GM21786 (cell line): ENCODE measurements at regions not wholly inside any gene's neighbourhood (a gene's known extent, or its start where the extent isn't known, plus 50 kb on each side); places are given as distances from the start of the nearest gene placed in this dataset.
"Not testable (repeated sequence)": the region's sequence is repeated elsewhere in the genome, so short reads cannot be mapped to it uniquely, and the experiment has no call there.

Experiments used
- ATAC-seq: cut with Tn5 transposase; IDR thresholded peaks from one replicate; pipeline ENCODE4 v1.9.1; 2021; ENCODE audit not compliant: unreplicated experiment

GRCh38 chr6:132061381-132061780, 110.2 kb upstream of the CCN2 start:
- ATAC-seq, result no peak

DNA sequence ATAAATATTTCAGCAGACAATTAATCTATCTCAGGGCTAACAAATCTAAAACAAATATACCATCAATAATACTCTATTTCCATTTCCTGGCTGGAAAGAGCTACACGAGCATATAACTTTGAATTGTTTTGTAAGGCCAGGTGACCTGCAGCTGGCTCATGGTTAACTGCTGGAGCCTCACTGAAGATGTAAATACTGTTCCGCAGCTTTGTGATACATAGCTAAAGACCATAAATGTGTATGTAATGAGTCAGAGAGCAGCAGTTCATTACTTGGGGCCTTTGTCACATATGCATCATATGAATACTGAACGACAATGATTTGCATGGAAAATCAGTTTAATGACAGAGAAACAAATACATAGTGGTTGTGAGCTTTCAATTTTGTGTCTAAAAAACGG, 109.4 kb upstream of the CCN2 start:
- no peak for ATAC-seq

- ATAC-seq, result no peak
Observed at GRCh38 chr6:132058975-132059374, 107.8 kb upstream of the CCN2 start.

DNA sequence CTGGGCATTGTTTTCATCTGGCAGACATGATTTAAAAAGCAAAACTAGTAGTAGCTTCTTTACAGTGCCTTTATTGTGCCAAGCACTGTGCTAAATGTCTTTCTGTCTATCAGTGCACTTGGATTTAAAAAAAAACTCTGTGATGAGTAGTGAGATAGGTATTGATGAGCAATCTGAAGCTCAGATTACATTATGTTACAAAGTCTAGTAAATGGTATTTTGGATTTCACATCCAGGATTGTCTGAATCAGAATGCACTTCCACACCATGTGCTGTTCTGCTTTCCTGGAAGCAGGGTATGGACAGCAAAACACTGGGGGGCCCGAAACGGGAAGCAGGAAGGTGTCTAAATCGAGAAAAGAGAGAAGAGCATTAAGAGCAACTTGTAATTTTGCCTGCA, 103.4 kb upstream of the CCN2 start:
- ATAC-seq, result no peak

- ATAC-seq, result no peak
Observed at GRCh38 chr6:132053511-132053910, 102.3 kb upstream of the CCN2 start.

GRCh38 chr6:132052096-132052495, 100.9 kb upstream of the CCN2 start:
- ATAC-seq, result no peak

DNA sequence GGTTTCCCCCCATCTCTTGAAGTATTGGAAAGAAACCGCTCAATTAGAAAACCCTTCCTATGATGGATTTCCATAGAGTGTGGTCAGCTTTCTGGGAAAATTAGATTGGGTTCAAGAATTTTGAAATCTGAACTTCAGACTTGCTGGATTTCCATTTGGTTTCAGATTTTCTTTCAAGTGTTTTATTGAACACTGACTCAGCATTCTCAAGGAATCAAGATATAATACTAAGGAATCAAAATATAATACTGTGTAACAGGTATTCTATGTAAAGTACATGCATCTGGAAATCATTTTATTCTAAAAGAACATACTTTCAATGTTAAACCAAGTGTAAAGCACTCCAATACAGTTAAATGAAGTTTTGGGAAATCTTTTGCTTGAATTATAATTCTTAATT, 94.7 kb upstream of the CCN2 start:
- ATAC-seq, result no peak

GRCh38 chr6:132043148-132043547, 92.0 kb upstream of the CCN2 start:
- no peak for ATAC-seq

GRCh38 chr6:132041706-132042105, 90.5 kb upstream of the CCN2 start:
- no peak for ATAC-seq

DNA sequence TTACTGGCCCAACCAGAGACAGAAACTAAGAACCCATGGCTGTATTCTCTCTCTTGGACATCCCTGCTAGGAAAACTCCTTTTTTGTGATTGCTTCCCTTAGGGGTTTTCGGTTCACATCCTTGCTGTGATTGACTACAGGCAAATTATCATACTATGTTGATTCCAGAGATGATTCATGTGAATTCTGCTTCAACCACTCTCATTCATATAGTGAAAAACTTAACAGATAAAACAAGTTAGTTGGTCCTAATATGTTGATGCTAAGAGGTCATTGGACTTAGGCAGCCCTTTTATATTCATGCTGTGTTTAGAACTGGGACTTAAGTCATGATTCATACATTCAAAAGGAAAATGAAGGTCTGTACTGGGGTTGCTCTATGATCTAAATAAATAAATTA, 76.9 kb upstream of the CCN2 start:
- ATAC-seq, result no peak

GRCh38 chr6:132025468-132025867, 74.3 kb upstream of the CCN2 start:
- ATAC-seq, result no peak

DNA sequence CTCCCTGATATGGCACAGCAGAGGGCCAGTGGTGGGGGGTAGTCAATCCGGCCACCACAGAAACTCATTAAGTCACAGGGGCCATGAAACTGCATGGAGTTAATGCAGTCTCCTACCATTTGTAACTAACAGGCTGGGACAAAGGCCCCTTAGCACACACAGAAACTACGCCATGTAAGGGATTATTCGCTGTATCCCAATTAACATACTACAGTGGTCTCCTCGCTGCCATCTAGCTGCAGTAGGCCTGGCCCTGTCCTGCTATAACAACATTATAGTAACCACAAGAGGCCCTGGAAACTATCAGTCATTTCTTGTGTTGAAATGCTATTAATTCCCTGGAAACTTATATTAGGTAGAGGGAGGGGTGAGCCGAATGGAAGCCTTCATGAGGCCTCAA, 72.3 kb upstream of the CCN2 start:
- no peak for ATAC-seq

GRCh38 chr6:132021552-132022375, 70.6 kb upstream of the CCN2 start:
- ATAC-seq, result no peak

DNA sequence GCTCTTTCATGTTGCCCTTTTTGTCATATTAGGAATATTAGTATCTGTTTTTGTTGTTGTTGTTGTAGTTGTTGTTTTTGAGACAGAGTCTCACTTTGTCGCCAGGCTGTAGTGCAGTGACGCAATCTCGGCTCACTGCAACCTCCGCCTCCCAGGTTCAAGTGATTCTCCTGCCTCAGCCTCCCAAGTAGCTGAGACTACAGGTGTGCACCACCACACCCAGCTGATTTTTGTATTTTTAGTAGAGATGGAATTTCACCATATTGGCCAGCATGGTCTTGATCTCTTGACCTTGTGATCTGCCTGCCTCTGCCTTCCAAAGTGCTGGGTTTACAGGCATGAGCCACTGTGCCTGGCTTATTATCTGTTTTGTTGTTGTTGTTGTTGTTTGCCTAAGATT, 69.7 kb upstream of the CCN2 start:
- not testable (repeated sequence) for ATAC-seq

- ATAC-seq, result no peak
Observed at GRCh38 chr6:132020138-132020581, 69.0 kb upstream of the CCN2 start.

- ATAC-seq, result no peak
Observed at GRCh38 chr6:132019586-132019985, 68.4 kb upstream of the CCN2 start.

- no peak for ATAC-seq
Observed at GRCh38 chr6:132017942-132018341, 66.8 kb upstream of the CCN2 start.

GRCh38 chr6:132016396-132016795, 65.2 kb upstream of the CCN2 start:
- ATAC-seq, result no peak

GRCh38 chr6:132011582-132011981, 60.4 kb upstream of the CCN2 start:
- no peak for ATAC-seq

DNA sequence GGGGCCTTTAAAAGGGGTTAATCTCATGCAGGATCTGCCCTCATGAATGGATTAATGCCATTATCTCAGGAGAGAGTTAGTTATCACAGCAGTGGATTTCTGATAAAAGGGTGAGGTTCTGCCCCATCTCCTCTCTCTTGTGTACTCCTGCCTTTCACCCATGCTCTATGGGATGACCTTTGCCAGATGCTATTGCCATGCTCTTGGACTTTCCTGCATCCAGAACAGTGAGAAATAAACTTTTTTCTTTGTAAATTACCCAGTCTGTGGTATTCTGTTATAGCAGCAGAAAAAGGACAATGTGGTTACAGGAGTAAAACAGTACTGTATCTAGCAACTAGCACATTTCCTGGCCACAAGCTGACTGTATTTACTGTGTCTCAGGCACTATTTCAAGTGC, 58.0 kb upstream of the CCN2 start:
- ATAC-seq, result no peak

DNA sequence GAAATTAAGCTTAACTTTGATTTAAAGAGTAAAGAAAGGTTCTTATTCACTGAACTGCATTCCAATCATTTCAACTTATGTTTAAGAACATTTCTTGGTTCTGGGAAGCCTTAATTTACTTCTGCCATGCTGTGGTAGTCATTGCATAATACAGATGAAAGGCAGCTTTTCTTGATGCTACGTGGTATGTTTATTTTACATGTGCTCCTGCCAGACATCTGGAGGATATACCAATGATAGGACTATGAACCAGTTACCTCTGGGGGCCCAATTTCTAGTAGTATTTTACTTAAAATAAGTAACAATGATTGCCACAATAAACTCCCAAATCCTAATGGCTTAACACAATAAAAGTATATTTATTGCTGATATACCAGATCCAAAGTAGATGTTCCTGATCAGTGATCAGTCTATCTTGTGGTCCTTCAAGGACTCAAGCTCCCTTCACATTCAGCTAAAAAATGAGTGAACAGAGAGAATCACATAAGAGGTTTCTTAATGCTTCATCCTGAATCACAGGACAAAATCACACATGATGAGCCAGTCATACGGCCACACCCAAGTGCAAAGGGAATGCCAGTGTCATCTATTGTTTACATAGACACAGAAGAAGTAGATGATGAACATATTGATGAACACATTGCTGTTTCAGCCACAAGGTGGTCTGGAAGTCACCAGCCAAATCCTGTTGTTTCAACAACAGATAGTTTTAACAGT, 56.5 kb upstream of the CCN2 start:
- ATAC-seq, result no peak

DNA sequence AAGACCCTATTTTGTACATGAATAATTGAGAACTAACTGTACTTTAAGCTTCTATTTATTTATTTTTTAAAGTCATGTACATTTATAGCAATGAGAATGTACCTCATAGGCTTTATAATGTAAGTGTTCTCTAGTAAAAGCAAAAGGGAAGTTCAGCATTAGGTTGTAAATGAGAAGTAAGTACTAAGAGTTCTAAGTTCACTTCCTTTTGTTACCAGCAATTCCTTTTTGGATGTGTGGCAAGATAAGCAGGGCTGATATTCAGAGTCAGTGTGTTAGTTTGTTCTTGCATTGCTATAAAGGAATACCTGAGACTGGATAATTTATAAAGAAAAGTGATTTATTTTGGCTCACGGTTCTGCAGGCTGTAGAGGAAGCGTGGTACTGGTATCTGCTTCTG, 54.0 kb upstream of the CCN2 start:
- no peak for ATAC-seq
